MM.1S (cell line): ENCODE measurements at regions not wholly inside any gene's neighbourhood (a gene's known extent, or its start where the extent isn't known, plus 50 kb on each side); places are given as distances from the start of the nearest gene placed in this dataset.

ENCODE experiments used
- DNase-seq: peaks from one replicate; pipeline ENCODE4 v3.0.0-alpha.2; 2015
- H2AFZ ChIP-seq: fragments of 300-600 bp; sonication (generic); 2 replicates; pipeline ENCODE4 v1.6.0; 2016; ENCODE audit warnings: antibody characterized with exemption, low read length
- H3F3A ChIP-seq: fragments of 300-600 bp; sonication (generic); 2 replicates; pipeline ENCODE4 v1.6.1; 2016; ENCODE audit warnings: mild to moderate bottlenecking, antibody characterized with exemption, low read length, moderate library complexity, mixed read lengths; ENCODE audit not compliant: insufficient read depth
- H3K27ac ChIP-seq: fragments of 300-600 bp; sonication (generic); 2 replicates; pipeline ENCODE4 v1.5.1; 2016; ENCODE audit warnings: mild to moderate bottlenecking, low read length
- H3K27me3 ChIP-seq: fragments of 300-600 bp; sonication (generic); replicated peaks from 2 replicates; pipeline ENCODE4 v1.6.0; 2016; ENCODE audit warnings: low read length; ENCODE audit not compliant: insufficient read depth
- H3K36me3 ChIP-seq: fragments of 300-600 bp; sonication (generic); replicated peaks from 2 replicates; pipeline ENCODE4 v1.6.1; 2016; ENCODE audit warnings: mild to moderate bottlenecking, low read length, mixed read lengths; ENCODE audit not compliant: insufficient read depth
- H3K4me1 ChIP-seq: fragments of 300-600 bp; sonication (generic); 2 replicates; pipeline ENCODE4 v1.6.1; 2016; ENCODE audit warnings: low read length, mixed read lengths
- H3K4me2 ChIP-seq: fragments of 300-600 bp; sonication (generic); 2 replicates; pipeline ENCODE4 v1.6.0; 2016; ENCODE audit warnings: low read depth, low read length
- H3K4me3 ChIP-seq: fragments of 300-600 bp; sonication (generic); 2 replicates; pipeline ENCODE4 v1.5.1; 2016; ENCODE audit warnings: low read length, mixed read lengths
- H3K79me2 ChIP-seq: fragments of 300-600 bp; sonication (generic); 2 replicates; pipeline ENCODE4 v1.6.1; 2016; ENCODE audit warnings: mixed run types, low read length, mixed read lengths
- H3K9ac ChIP-seq: fragments of 300-600 bp; sonication (generic); 2 replicates; pipeline ENCODE4 v1.6.1; 2016; ENCODE audit warnings: low read length, mixed read lengths
- H3K9me2 ChIP-seq: fragments of 300-600 bp; sonication (generic); replicated peaks from 2 replicates; pipeline ENCODE4 v1.6.1; 2016; ENCODE audit warnings: mild to moderate bottlenecking, low read length, mixed read lengths; ENCODE audit not compliant: insufficient read depth
- H3K9me3 ChIP-seq: fragments of 300-600 bp; sonication (generic); replicated peaks from 2 replicates; pipeline ENCODE4 v1.6.1; 2016; ENCODE audit warnings: mild to moderate bottlenecking, low read length, mixed read lengths; ENCODE audit not compliant: insufficient read depth
- H4K20me1 ChIP-seq: fragments of 300-600 bp; sonication (generic); 2 replicates; pipeline ENCODE4 v1.6.1; 2016; ENCODE audit warnings: mild to moderate bottlenecking, low read length, moderate library complexity, mixed read lengths; ENCODE audit not compliant: insufficient read depth
- EZH2 ChIP-seq: fragments of 300-600 bp; sonication (generic); optimal IDR thresholded peaks from 2 replicates; pipeline ENCODE3; 2017; ENCODE audit warnings: low read depth, mild to moderate bottlenecking, antibody characterized with exemption, low read length, mixed read lengths
- EZH2phosphoT487 ChIP-seq: fragments of 300-600 bp; sonication (generic); IDR thresholded peaks from 2 replicates; pipeline ENCODE4 v1.6.1; 2018; ENCODE audit warnings: antibody characterized with exemption, low read length
- TF ChIP-seq, protein P1 (sequence below): fragments of 300-600 bp; sonication (generic); IDR thresholded peaks from 2 replicates; pipeline ENCODE4 v1.5.1; 2016; ENCODE audit warnings: antibody characterized with exemption, low read length, mixed read lengths

- TF ChIP-seq, protein P1, sequence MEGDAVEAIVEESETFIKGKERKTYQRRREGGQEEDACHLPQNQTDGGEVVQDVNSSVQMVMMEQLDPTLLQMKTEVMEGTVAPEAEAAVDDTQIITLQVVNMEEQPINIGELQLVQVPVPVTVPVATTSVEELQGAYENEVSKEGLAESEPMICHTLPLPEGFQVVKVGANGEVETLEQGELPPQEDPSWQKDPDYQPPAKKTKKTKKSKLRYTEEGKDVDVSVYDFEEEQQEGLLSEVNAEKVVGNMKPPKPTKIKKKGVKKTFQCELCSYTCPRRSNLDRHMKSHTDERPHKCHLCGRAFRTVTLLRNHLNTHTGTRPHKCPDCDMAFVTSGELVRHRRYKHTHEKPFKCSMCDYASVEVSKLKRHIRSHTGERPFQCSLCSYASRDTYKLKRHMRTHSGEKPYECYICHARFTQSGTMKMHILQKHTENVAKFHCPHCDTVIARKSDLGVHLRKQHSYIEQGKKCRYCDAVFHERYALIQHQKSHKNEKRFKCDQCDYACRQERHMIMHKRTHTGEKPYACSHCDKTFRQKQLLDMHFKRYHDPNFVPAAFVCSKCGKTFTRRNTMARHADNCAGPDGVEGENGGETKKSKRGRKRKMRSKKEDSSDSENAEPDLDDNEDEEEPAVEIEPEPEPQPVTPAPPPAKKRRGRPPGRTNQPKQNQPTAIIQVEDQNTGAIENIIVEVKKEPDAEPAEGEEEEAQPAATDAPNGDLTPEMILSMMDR: no peak
- no peak for TF ChIP-seq EZH2phosphoT487
- no peak for TF ChIP-seq EZH2
- no peaks in the 10 kb centered on the region for H3K9me2 ChIP-seq
- H3K27me3 ChIP-seq: no peaks in the 10 kb centered on the region
- H3K4me3 ChIP-seq: no peak overlapping the region
- no peak overlapping the region for H3K27ac ChIP-seq
- H4K20me1 ChIP-seq: no peaks in the 10 kb centered on the region
- H3K4me2 ChIP-seq: no peak overlapping the region
- no peaks in the 10 kb centered on the region for H3K79me2 ChIP-seq
- H3K4me1 ChIP-seq: no peaks in the 10 kb centered on the region
- no peak overlapping the region for H2AFZ ChIP-seq
- H3K9ac ChIP-seq: no peak overlapping the region
- H3K9me3 ChIP-seq: no peaks in the 10 kb centered on the region
- no peak for DNase-seq
- no peaks in the 10 kb centered on the region for H3K36me3 ChIP-seq
- H3F3A ChIP-seq: no peaks in the 10 kb centered on the region
These were observed 443.2 kb downstream of the TOX3 start for GRCh38 chr16:52103791-52104190.

DNA sequence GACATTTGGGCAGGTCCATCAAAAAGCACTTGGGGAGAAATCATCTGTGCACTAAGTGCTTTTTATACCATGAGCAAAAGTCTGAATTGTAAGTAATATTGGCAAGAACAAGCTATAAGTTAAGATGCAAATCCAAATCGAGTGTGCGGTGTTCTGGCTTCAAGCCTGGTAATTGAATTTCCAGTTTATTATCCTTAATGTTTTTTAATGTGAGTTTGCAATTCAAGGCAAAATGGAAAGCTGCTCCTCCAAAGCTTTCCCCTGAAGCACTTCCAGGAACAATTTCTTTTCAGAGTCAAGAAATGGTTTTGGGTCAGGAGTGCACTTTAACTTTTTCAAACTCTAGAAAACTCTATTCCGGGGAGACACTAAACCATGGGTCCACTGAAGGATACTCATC lies 445.7 kb downstream of the TOX3 start:
- no peak for DNase-seq
- Histone ChIP-seq H3K4me3 (no peak overlapping the region), H3K9ac (no peak overlapping the region)

GRCh38 chr16:52099382-52099781 lies 447.6 kb downstream of the TOX3 start:
- Histone ChIP-seq H3K4me1 (no peaks in the 10 kb centered on the region), H3K27me3 (no peaks in the 10 kb centered on the region), H3K36me3 (no peaks in the 10 kb centered on the region), H3K9me2 (no peaks in the 10 kb centered on the region), H3K79me2 (no peaks in the 10 kb centered on the region), H3K4me3 (no peak overlapping the region), H3F3A (no peaks in the 10 kb centered on the region), H2AFZ (no peak overlapping the region), H3K27ac (no peak overlapping the region), H3K9ac (no peak overlapping the region), H4K20me1 (no peaks in the 10 kb centered on the region), H3K9me3 (no peaks in the 10 kb centered on the region), H3K4me2 (no peak overlapping the region)
- no peak for DNase-seq
- TF ChIP-seq EZH2 (no peak), EZH2phosphoT487 (no peak)
- TF ChIP-seq, protein P1: no peak

More for the DNA sequence above, 445.7 kb downstream of the TOX3 start:
- H3K27ac ChIP-seq: no peak overlapping the region
- H2AFZ ChIP-seq: no peak overlapping the region
- H3K27me3 ChIP-seq: no peaks in the 10 kb centered on the region
- H3K4me1 ChIP-seq: no peaks in the 10 kb centered on the region
- H3F3A ChIP-seq: no peaks in the 10 kb centered on the region
- no peak overlapping the region for H3K4me2 ChIP-seq
- H3K9me2 ChIP-seq: no peaks in the 10 kb centered on the region
- H3K36me3 ChIP-seq: no peaks in the 10 kb centered on the region
- H4K20me1 ChIP-seq: no peaks in the 10 kb centered on the region
- no peaks in the 10 kb centered on the region for H3K9me3 ChIP-seq
- no peaks in the 10 kb centered on the region for H3K79me2 ChIP-seq
- TF ChIP-seq EZH2: no peak
- TF ChIP-seq, protein P1: no peak
- no peak for TF ChIP-seq EZH2phosphoT487
